ENCODE measurements at regions not wholly inside any gene's neighbourhood (a gene's known extent, or its start where the extent isn't known, plus 50 kb on each side); places are given as distances from the start of the nearest gene placed in this dataset.
"Not testable (repeated sequence)": the region's sequence is repeated elsewhere in the genome, so short reads cannot be mapped to it uniquely, and the experiment has no call there.

GRCh38 chr6:16039892-16040627, 88.8 kb upstream of the MYLIP start:
- DNase-seq (ENCODE audit: low read depth) = not testable (repeated sequence)

- DNase-seq (ENCODE audit: low read depth) = no peak
Measured at GRCh38 chr6:16038938-16039337, 89.9 kb upstream of the MYLIP start.

GRCh38 chr6:16035488-16036080, 93.3 kb upstream of the MYLIP start:
- DNase-seq (ENCODE audit: low read depth) = no peak

GRCh38 chr6:16033214-16033613, 95.7 kb upstream of the MYLIP start:
- DNase-seq (ENCODE audit: low read depth) = no peak

GRCh38 chr6:16031278-16031981, 97.5 kb upstream of the MYLIP start:
- no peak for DNase-seq (ENCODE audit: low read depth)

GRCh38 chr6:16028966-16029365, 99.9 kb upstream of the MYLIP start:
- no peak for DNase-seq (ENCODE audit: low read depth)

- no peak for DNase-seq (ENCODE audit: low read depth)
Measured at GRCh38 chr6:16020259-16020658, 108.6 kb upstream of the MYLIP start.

- no peak for DNase-seq (ENCODE audit: low read depth)
Measured at GRCh38 chr6:16019462-16019861, 109.4 kb upstream of the MYLIP start.

GRCh38 chr6:16018626-16019025, 110.3 kb upstream of the MYLIP start:
- no peak for DNase-seq (ENCODE audit: low read depth)

GRCh38 chr6:16014325-16014724, 114.6 kb upstream of the MYLIP start:
- not testable (repeated sequence) for DNase-seq (ENCODE audit: low read depth)

- no peak for DNase-seq (ENCODE audit: low read depth)
Measured at GRCh38 chr6:16007146-16007545, 121.7 kb upstream of the MYLIP start.

GRCh38 chr6:16006681-16007080, 122.2 kb upstream of the MYLIP start:
- no peak for DNase-seq (ENCODE audit: low read depth)

- DNase-seq (ENCODE audit: low read depth) = no peak
Measured at GRCh38 chr6:16004934-16005679, 123.8 kb upstream of the MYLIP start.

- no peak for DNase-seq (ENCODE audit: low read depth)
Measured at GRCh38 chr6:16003197-16003491, 125.7 kb upstream of the MYLIP start.

- no peak for DNase-seq (ENCODE audit: low read depth)
Measured at GRCh38 chr6:16002332-16003196, 126.3 kb upstream of the MYLIP start.

GRCh38 chr6:16001158-16001557, 127.7 kb upstream of the MYLIP start:
- no peak for DNase-seq (ENCODE audit: low read depth)

GRCh38 chr6:15999201-15999600, 129.7 kb upstream of the MYLIP start:
- DNase-seq (ENCODE audit: low read depth) = no peak

GRCh38 chr6:15997586-15998388, 131.1 kb upstream of the MYLIP start:
- DNase-seq (ENCODE audit: low read depth) = no peak

GRCh38 chr6:15996030-15996429, 132.9 kb upstream of the MYLIP start:
- DNase-seq (ENCODE audit: low read depth) = no peak

- no peak for DNase-seq (ENCODE audit: low read depth)
Measured at GRCh38 chr6:15995493-15995892, 133.4 kb upstream of the MYLIP start.

Measured in fibroblast of gingiva (primary cell).